Vagina (tissue), 2 donors: ENCODE measurements at regions not wholly inside any gene's neighbourhood (a gene's known extent, or its start where the extent isn't known, plus 50 kb on each side); places are given as distances from the start of the nearest gene placed in this dataset.

Experiments
- DNase-seq, 2 donors: peaks; one replicate each; pipeline ENCODE4 v3.0.0-alpha.2; 2017; ENCODE audit errors: extremely low spot score in 2 of 2
- H3K27ac ChIP-seq: fragments of 200-600 bp; sonication (generic); one replicate; pipeline ENCODE4 v1.5.1; 2019
- H3K27me3 ChIP-seq: fragments of 200-600 bp; sonication (generic); one replicate; pipeline ENCODE4 v1.5.1; 2019
- H3K36me3 ChIP-seq, 2 donors: fragments of 200-600 bp; sonication (generic); one replicate each; pipeline ENCODE4 v1.5.1; 2017 to 2019
- H3K4me1 ChIP-seq: fragments of 200-600 bp; sonication (generic); one replicate; pipeline ENCODE4 v1.5.1; 2019
- H3K4me3 ChIP-seq, 2 donors: fragments of 200-600 bp; sonication (generic); 1 replicate in 1 of 2; 2 replicates in 1 of 2; pipeline ENCODE4 v1.5.1; 2016 to 2019
- H3K9me3 ChIP-seq: fragments of 200-600 bp; sonication (generic); one replicate; pipeline ENCODE4 v1.5.1; 2019
- POLR2A ChIP-seq, 2 donors: fragments of 450-650 bp; IDR thresholded peaks; one replicate each; pipeline ENCODE4 v1.6.1; 2017; ENCODE audit warnings: antibody characterized with exemption in 2 of 2, mild to moderate bottlenecking in 2 of 2, moderate library complexity in 2 of 2
- POLR2AphosphoS5 ChIP-seq, 2 donors: sonication (generic); formaldehyde crosslinking; IDR thresholded peaks; one replicate each; pipeline ENCODE4 v1.9.0; 2017; ENCODE audit warnings: antibody characterized with exemption in 2 of 2, mild to moderate bottlenecking in 2 of 2, low read depth in 1 of 2; ENCODE audit not compliant: insufficient read depth in 1 of 2
- intact Hi-C: fragments of 100-400 bp; cut with DNase I; formaldehyde crosslinking; loops from one replicate; pipeline ENCODE4 v1.15.1; 2023
- TF ChIP-seq, protein P1 (sequence below), 3 experiments: fragments of 450-650 bp in 2 of 3; fragments of 200-600 bp in 1 of 3; sonication (generic) in 1 of 3; IDR thresholded peaks; one replicate each; pipeline ENCODE4 v1.5.1; 2017 to 2019; ENCODE audit warnings: antibody characterized with exemption in 3 of 3, mild to moderate bottlenecking in 2 of 3, moderate library complexity in 2 of 3

- Histone ChIP-seq H3K27me3 (no peaks in the 10 kb centered on the region), H3K27ac (no peak overlapping the region), H3K9me3 (no peaks in the 10 kb centered on the region), H3K4me3 (no peak overlapping the region), H3K4me1 (no peaks in the 10 kb centered on the region), H3K36me3 (no peaks in the 10 kb centered on the region)
- intact Hi-C loops: no loop called here
- no peak for DNase-seq
- TF ChIP-seq, protein P1, sequence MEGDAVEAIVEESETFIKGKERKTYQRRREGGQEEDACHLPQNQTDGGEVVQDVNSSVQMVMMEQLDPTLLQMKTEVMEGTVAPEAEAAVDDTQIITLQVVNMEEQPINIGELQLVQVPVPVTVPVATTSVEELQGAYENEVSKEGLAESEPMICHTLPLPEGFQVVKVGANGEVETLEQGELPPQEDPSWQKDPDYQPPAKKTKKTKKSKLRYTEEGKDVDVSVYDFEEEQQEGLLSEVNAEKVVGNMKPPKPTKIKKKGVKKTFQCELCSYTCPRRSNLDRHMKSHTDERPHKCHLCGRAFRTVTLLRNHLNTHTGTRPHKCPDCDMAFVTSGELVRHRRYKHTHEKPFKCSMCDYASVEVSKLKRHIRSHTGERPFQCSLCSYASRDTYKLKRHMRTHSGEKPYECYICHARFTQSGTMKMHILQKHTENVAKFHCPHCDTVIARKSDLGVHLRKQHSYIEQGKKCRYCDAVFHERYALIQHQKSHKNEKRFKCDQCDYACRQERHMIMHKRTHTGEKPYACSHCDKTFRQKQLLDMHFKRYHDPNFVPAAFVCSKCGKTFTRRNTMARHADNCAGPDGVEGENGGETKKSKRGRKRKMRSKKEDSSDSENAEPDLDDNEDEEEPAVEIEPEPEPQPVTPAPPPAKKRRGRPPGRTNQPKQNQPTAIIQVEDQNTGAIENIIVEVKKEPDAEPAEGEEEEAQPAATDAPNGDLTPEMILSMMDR (IDR thresholded peaks at IDR 0.05): no peak
- TF ChIP-seq POLR2AphosphoS5 (IDR thresholded peaks at IDR 0.05; ENCODE audit: insufficient read depth in 1 of 2, low read depth in 1 of 2) (no peak), POLR2A (IDR thresholded peaks at IDR 0.05) (no peak)
Measured at GRCh38 chr6:98574984-98575383, 259.4 kb upstream of the POU3F2 start.

- no peaks in the 10 kb centered on the region for H3K36me3 ChIP-seq
- no peak overlapping the region for H3K27ac ChIP-seq
- intact Hi-C loops: no loop called here
Measured at GRCh38 chr6:98576791-98577190, 257.6 kb upstream of the POU3F2 start.

GRCh38 chr6:98578016-98578415 lies 256.4 kb upstream of the POU3F2 start:
- TF ChIP-seq POLR2A (IDR thresholded peaks at IDR 0.05) (no peak), POLR2AphosphoS5 (IDR thresholded peaks at IDR 0.05; ENCODE audit: insufficient read depth in 1 of 2, low read depth in 1 of 2) (no peak)
- TF ChIP-seq, protein P1 (IDR thresholded peaks at IDR 0.05): no peak
- Histone ChIP-seq H3K27me3 (no peaks in the 10 kb centered on the region), H3K36me3 (no peaks in the 10 kb centered on the region), H3K27ac (no peak overlapping the region), H3K4me3 (no peak overlapping the region), H3K9me3 (no peaks in the 10 kb centered on the region), H3K4me1 (no peaks in the 10 kb centered on the region)
- intact Hi-C loops: no loop called here
- no peak for DNase-seq

More at GRCh38 chr6:98576791-98577190, 257.6 kb upstream of the POU3F2 start:
- H3K4me3 ChIP-seq: no peak overlapping the region
- no peak for DNase-seq
- TF ChIP-seq, protein P1 (IDR thresholded peaks at IDR 0.05): no peak
- no peak for TF ChIP-seq POLR2AphosphoS5 (IDR thresholded peaks at IDR 0.05; ENCODE audit: insufficient read depth in 1 of 2, low read depth in 1 of 2)
- no peak for TF ChIP-seq POLR2A (IDR thresholded peaks at IDR 0.05)
- H3K4me1 ChIP-seq: no peaks in the 10 kb centered on the region
- H3K9me3 ChIP-seq: no peaks in the 10 kb centered on the region
- no peaks in the 10 kb centered on the region for H3K27me3 ChIP-seq

GRCh38 chr6:98579079-98579478 lies 255.3 kb upstream of the POU3F2 start:
- no peak overlapping the region for H3K27ac ChIP-seq
- H3K9me3 ChIP-seq: no peaks in the 10 kb centered on the region
- no peak overlapping the region for H3K4me3 ChIP-seq
- DNase-seq: no peak
- TF ChIP-seq, protein P1 (IDR thresholded peaks at IDR 0.05): no peak
- TF ChIP-seq POLR2AphosphoS5 (IDR thresholded peaks at IDR 0.05; ENCODE audit: insufficient read depth in 1 of 2, low read depth in 1 of 2) (no peak), POLR2A (IDR thresholded peaks at IDR 0.05) (no peak)
- intact Hi-C loops: no loop called here
- no peaks in the 10 kb centered on the region for H3K27me3 ChIP-seq
- no peaks in the 10 kb centered on the region for H3K36me3 ChIP-seq
- no peaks in the 10 kb centered on the region for H3K4me1 ChIP-seq

DNA sequence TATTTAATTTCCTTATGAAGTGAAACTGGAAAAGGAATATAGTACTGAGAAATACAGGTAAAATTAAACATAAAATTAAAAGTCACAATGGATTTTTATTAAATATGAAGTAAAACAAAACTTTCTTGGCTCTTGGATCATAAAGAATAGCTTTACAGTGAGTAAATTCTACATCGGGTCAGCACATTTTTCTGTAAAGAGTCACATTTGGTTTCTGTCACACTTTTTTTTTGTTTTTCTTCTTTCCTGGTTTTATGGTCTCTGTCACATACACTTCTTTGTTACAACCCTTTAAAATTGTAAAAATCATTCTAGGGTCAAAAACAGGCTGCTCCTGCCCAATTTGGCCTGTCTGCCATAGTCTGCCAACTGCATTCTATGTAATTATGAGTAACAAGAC lies 254.4 kb upstream of the POU3F2 start:
- no peak for TF ChIP-seq POLR2A (IDR thresholded peaks at IDR 0.05)
- no peak for TF ChIP-seq POLR2AphosphoS5 (IDR thresholded peaks at IDR 0.05; ENCODE audit: insufficient read depth in 1 of 2, low read depth in 1 of 2)
- TF ChIP-seq, protein P1 (IDR thresholded peaks at IDR 0.05): no peak
- Histone ChIP-seq H3K4me1 (no peaks in the 10 kb centered on the region), H3K27me3 (no peaks in the 10 kb centered on the region), H3K9me3 (no peaks in the 10 kb centered on the region), H3K27ac (no peak overlapping the region), H3K4me3 (no peak overlapping the region), H3K36me3 (no peaks in the 10 kb centered on the region)
- intact Hi-C loops: no loop called here
- DNase-seq: no peak
